ENCODE measurements at regions not wholly inside any gene's neighbourhood (a gene's known extent, or its start where the extent isn't known, plus 50 kb on each side); places are given as distances from the start of the nearest gene placed in this dataset.
"Not testable (repeated sequence)": the region's sequence is repeated elsewhere in the genome, so short reads cannot be mapped to it uniquely, and the experiment has no call there.

DNA sequence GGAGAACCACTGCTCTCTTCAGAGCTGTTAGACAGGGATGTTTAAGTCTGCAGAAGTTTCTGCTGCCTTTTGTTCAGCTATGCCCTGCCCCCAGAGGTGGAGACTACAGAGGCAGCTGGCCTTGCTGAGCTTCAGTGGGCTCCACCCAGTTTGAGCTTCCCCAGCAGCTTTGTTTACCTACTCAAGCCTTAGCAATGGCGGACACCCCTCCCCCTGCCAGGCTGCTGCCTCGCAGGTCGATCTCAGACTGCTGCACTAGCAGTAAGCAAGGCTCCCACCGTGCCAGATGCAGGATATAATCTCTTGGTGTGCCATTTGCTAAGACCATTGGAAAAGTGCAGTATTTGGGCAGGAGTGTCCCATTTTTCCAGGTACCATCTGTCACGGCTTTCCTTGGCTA is 465.1 kb downstream of the ZNF674 start:
- H2BK12ac ChIP-seq (ENCODE audit: insufficient read length, low read depth, low read length); H3K9ac ChIP-seq (ENCODE audit: extremely low read depth, insufficient read length, low read length); H3K27me3 Mint-ChIP-seq (ENCODE audit: low read depth); H3T11ph ChIP-seq (ENCODE audit: low read length); H2BK20ac ChIP-seq (ENCODE audit: low read depth, low read length, poor library complexity, severe bottlenecking); H4K91ac ChIP-seq (ENCODE audit: insufficient read length, low read depth, low read length); H4K8ac ChIP-seq (replicated peaks; ENCODE audit: insufficient read length, low read depth, low read length); DNase-seq; H3K56ac ChIP-seq (ENCODE audit: insufficient read length, low read depth, low read length); H3K4ac ChIP-seq (ENCODE audit: low read depth, low read length); H2BK5ac ChIP-seq (ENCODE audit: insufficient read length, low read length); H3K4me1 ChIP-seq (ENCODE audit: insufficient read depth, low read length); H3K27me3 ChIP-seq (ENCODE audit: insufficient read depth, low read length); H3K27ac Mint-ChIP-seq; H3K4me1 Mint-ChIP-seq; H3K27ac ChIP-seq (ENCODE audit: insufficient read length, low read depth, low read length); H3K23me2 ChIP-seq (ENCODE audit: insufficient read length, low read depth, low read length, poor library complexity, severe bottlenecking); H3K4me3 Mint-ChIP-seq; H2AFZ ChIP-seq (ENCODE audit: low read length); H3K79me2 ChIP-seq (ENCODE audit: insufficient read depth, low read length); H2BK120ac ChIP-seq (ENCODE audit: low read depth, low read length, poor library complexity, severe bottlenecking); H3K18ac ChIP-seq (ENCODE audit: insufficient read length, low read depth, low read length); H2AK5ac ChIP-seq (ENCODE audit: insufficient read length, low read length); H3K9me3 ChIP-seq (ENCODE audit: control insufficient read depth, low read depth, low read length); H3K14ac ChIP-seq (ENCODE audit: insufficient read depth, low read length); H3K4me2 ChIP-seq (ENCODE audit: insufficient read depth, insufficient read length, low read length); H4K5ac ChIP-seq (ENCODE audit: insufficient read length, low read depth, low read length); H4K20me1 ChIP-seq (ENCODE audit: control insufficient read depth, insufficient read depth, insufficient read length); H2BK15ac ChIP-seq (ENCODE audit: low read depth, low read length); H3K79me1 ChIP-seq (ENCODE audit: insufficient read depth, low read depth, low read length, poor library complexity, severe bottlenecking); H3K23ac ChIP-seq (ENCODE audit: insufficient read length, low read depth, low read length): not testable (repeated sequence)
- WGBS (ENCODE audit: extremely low coverage, insufficient read length, low lambda C conversion rate), result no CpG with 5 or more reads among the region's 5 CpGs
- Mint-ChIP-seq H3K9me3 (peaks cover 68 to 75% of the 10 kb centered on the region in 2 experiments), H3K36me3 (ENCODE audit: insufficient read depth in 1 of 3, low read depth in 3 of 3) (peaks cover 9 to 28% (median 14%) of the 10 kb centered on the region in 3 experiments)
